MCF 10A (cell line): ENCODE measurements at regions not wholly inside any gene's neighbourhood (a gene's known extent, or its start where the extent isn't known, plus 50 kb on each side); places are given as distances from the start of the nearest gene placed in this dataset.
A peak's percentile ranks its signal among the peaks of the same experiment; 100 is the strongest.

ENCODE experiments used
- BruUV-seq: library from RNA; stranded (reverse); fragments of 400-500 nt; replicated peaks from 2 replicates; lab custom pipeline; 2021; lab: Mats Ljungman, UMichigan
- CTCF ChIA-PET: fragments of 300-600 bp; sonication (Branson Sonifier 250); formaldehyde crosslinking; extraction: SDS; loops from one replicate; lab custom pipeline; 2021; ENCODE audit warnings: antibody characterized with exemption, inconsistent platforms; lab: Yijun Ruan, JAX
- POLR2A ChIA-PET: fragments of 300-600, 350-650 bp; sonication (Branson Sonifier 250); formaldehyde crosslinking; extraction: SDS; loops from one replicate; lab custom pipeline; 2020; ENCODE audit warnings: antibody characterized with exemption, inconsistent platforms; lab: Yijun Ruan, JAX
- DNase-seq: peaks from one replicate; pipeline ENCODE4 v3.0.0-alpha.2; 2018; ENCODE audit not compliant: unreplicated experiment
- H3K27ac Mint-ChIP-seq: one replicate; pipeline ENCODE4 v1.8.0; 2022; ENCODE audit warnings: mild to moderate bottlenecking, low read depth, mixed read lengths; ENCODE audit not compliant: unreplicated experiment
- H3K27me3 Mint-ChIP-seq: one replicate; pipeline ENCODE4 v1.8.0; 2022; ENCODE audit warnings: mixed read lengths; ENCODE audit not compliant: insufficient read depth, unreplicated experiment
- H3K36me3 Mint-ChIP-seq: one replicate; pipeline ENCODE4 v1.8.0; 2022; ENCODE audit warnings: mild to moderate bottlenecking, moderate library complexity, mixed read lengths; ENCODE audit not compliant: insufficient read depth, unreplicated experiment
- H3K4me1 Mint-ChIP-seq: one replicate; pipeline ENCODE4 v1.8.0; 2022; ENCODE audit warnings: mixed read lengths; ENCODE audit not compliant: insufficient read depth, unreplicated experiment
- H3K4me3 Mint-ChIP-seq: one replicate; pipeline ENCODE4 v1.8.0; 2022; ENCODE audit warnings: mild to moderate bottlenecking, moderate library complexity, mixed read lengths; ENCODE audit not compliant: unreplicated experiment
- H3K9me3 Mint-ChIP-seq: one replicate; pipeline ENCODE4 v1.8.0; 2022; ENCODE audit warnings: mixed read lengths; ENCODE audit not compliant: unreplicated experiment
- CTCF ChIP-seq: fragments of 200-600 bp; IDR thresholded peaks from one replicate; pipeline ENCODE4 v1.8.0; 2022; ENCODE audit warnings: antibody characterized with exemption, mild to moderate bottlenecking; ENCODE audit not compliant: unreplicated experiment
- intact Hi-C: fragments of 100-400 bp; cut with micrococcal nuclease; formaldehyde crosslinking; loops from 2 replicates; pipeline ENCODE4 v1.14.1; 2022

DNA sequence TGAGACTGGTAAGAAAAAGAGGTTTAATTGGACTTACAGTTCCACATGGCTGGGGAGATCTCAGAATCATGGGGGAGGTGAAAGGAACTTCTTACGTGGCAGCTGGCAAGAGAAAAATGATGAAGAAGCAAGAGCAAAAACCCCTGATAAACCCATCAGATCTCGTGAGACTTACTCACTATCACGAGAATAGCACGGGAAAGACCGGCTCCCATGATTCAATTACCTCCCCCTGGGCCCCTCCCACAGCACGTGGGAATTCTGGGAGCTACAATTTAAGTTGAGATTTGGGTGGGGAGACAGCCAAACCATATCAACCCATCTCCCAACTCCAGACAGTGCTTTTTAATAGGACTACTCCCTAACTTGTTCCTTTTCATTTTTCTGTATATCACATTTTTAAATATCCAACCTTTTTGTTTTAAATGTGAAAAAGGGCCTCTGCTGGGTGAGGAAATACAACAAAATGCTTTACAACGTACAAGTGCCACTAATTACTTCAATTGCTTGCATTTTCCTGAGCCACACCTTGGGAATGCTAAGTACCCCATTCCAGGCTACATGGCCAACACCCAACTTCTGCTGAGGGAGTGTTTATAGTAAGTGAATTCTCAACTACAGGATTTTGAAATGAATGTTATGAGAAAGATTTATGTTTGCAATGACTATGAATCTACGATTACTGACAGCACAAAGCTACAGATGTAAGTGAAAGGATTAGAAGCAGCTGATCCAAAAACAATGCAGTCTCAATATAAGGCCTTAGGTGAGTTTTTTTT lies 294.1 kb upstream of the CD180 start:
- no peak for TF ChIP-seq CTCF

DNA sequence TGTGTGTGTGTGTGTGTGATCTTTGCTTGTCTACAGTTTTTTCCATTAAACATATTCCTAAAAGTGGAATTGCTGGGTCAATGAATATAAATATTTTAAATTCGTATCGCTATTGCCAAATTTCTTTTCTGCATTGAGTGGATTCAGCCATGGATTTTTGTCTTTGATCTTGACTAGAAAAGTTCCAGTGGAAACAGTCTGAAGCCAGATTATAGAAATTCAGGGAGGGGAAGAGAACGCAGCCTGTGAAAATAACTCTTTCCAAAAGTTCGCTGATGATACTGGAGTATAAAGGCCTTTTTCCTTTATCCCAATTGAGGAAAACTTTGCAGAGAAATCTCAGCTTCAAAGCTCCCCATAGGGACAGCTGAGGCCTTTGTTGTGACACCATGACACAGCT lies 292.3 kb upstream of the CD180 start:
- POLR2A ChIA-PET, result no interaction called here
- CTCF ChIA-PET, result no interaction called here
- Mint-ChIP-seq H3K4me3 (no peak overlapping the region), H3K9me3 (peaks cover 14% of the 10 kb centered on the region), H3K36me3 (peaks cover 5% of the 10 kb centered on the region), H3K27ac (no peak overlapping the region), H3K4me1 (peaks cover 28% of the 10 kb centered on the region), H3K27me3 (no peaks in the 10 kb centered on the region)
- no peak for TF ChIP-seq CTCF
- DNase-seq, result no peak
- intact Hi-C loops, result no loop called here
- BruUV-seq, result no TSS peak

More for the DNA sequence above, 294.1 kb upstream of the CD180 start:
- peak; percentile 6 for DNase-seq
- no peak overlapping the region for H3K4me3 Mint-ChIP-seq
- H3K4me1 Mint-ChIP-seq, result peaks cover 36% of the 10 kb centered on the region
- no peaks in the 10 kb centered on the region for H3K27me3 Mint-ChIP-seq
- peak overlapping the region; percentile 65 for H3K27ac Mint-ChIP-seq
- ChIA-PET POLR2A (interaction anchor here (0.5 to 2.6 kb wide), 14 partner anchors 9 to 1763 kb away, joined by 3 to 10 read pairs (median 3); partner anchors contain the start of gene PIK3R1), CTCF (interaction anchor here (0.6 to 0.7 kb wide), 3 partner anchors 39 to 810 kb away, joined by 3 to 4 read pairs (median 3); no protein-coding TSS in a partner anchor)
- BruUV-seq, result no TSS peak
- H3K36me3 Mint-ChIP-seq, result peaks cover 5% of the 10 kb centered on the region
- intact Hi-C loops, result no loop called here
- H3K9me3 Mint-ChIP-seq, result peaks cover 14% of the 10 kb centered on the region

- Mint-ChIP-seq H3K27me3 (no peaks in the 10 kb centered on the region), H3K9me3 (peaks cover 14% of the 10 kb centered on the region), H3K4me1 (peaks cover 26% of the 10 kb centered on the region), H3K27ac (no peak overlapping the region), H3K36me3 (peaks cover 5% of the 10 kb centered on the region), H3K4me3 (no peak overlapping the region)
- no peak for TF ChIP-seq CTCF
- CTCF ChIA-PET, result no interaction called here
- POLR2A ChIA-PET, result interaction anchor here (1.2 to 1.4 kb wide), 2 partner anchors 11 to 16 kb away, joined by 3 to 10 read pairs; no protein-coding TSS in a partner anchor
- DNase-seq, result no peak
- BruUV-seq, result no TSS peak
- intact Hi-C loops, result no loop called here
Observed at GRCh38 chr5:67487862-67488261, 291.3 kb upstream of the CD180 start.

DNA sequence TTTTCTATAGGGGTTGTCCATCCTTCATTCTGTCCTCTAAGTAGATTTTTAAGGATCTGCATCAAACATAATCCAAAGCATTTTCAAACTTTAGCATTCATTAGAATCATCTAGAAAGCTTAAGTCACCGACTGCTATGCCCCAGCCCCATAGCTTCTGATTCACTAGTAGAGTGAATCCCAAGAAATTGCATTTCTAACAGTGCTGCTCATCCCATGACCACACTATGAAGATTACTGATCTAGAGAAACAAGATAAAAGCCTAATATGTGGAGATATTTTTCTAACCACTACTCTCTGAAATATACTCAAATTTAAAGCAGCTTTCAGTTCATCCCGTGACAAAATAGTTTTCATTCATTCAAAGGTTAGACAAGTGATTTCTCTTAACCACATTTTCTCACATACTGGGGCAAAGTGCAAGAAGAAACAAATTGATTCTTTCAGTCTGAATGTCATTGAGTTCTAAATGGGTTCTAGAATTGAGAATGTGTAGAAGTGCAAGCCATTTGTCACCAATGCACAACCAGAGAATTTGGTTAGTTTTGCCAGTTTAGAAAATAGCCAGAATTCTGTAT lies 286.9 kb upstream of the CD180 start:
- Mint-ChIP-seq H3K4me3 (no peak overlapping the region), H3K27ac (no peak overlapping the region), H3K9me3 (peaks cover 1% of the 10 kb centered on the region), H3K27me3 (no peaks in the 10 kb centered on the region), H3K4me1 (peaks cover 7% of the 10 kb centered on the region), H3K36me3 (no peaks in the 10 kb centered on the region)
- POLR2A ChIA-PET, result no interaction called here
- no peak for TF ChIP-seq CTCF
- CTCF ChIA-PET, result no interaction called here
- no peak for DNase-seq
- intact Hi-C loops, result no loop called here
- BruUV-seq, result no TSS peak
